ENCODE measurements at regions not wholly inside any gene's neighbourhood (a gene's known extent, or its start where the extent isn't known, plus 50 kb on each side); places are given as distances from the start of the nearest gene placed in this dataset.
A peak's percentile ranks its signal among the peaks of the same experiment; 100 is the strongest.

DNA sequence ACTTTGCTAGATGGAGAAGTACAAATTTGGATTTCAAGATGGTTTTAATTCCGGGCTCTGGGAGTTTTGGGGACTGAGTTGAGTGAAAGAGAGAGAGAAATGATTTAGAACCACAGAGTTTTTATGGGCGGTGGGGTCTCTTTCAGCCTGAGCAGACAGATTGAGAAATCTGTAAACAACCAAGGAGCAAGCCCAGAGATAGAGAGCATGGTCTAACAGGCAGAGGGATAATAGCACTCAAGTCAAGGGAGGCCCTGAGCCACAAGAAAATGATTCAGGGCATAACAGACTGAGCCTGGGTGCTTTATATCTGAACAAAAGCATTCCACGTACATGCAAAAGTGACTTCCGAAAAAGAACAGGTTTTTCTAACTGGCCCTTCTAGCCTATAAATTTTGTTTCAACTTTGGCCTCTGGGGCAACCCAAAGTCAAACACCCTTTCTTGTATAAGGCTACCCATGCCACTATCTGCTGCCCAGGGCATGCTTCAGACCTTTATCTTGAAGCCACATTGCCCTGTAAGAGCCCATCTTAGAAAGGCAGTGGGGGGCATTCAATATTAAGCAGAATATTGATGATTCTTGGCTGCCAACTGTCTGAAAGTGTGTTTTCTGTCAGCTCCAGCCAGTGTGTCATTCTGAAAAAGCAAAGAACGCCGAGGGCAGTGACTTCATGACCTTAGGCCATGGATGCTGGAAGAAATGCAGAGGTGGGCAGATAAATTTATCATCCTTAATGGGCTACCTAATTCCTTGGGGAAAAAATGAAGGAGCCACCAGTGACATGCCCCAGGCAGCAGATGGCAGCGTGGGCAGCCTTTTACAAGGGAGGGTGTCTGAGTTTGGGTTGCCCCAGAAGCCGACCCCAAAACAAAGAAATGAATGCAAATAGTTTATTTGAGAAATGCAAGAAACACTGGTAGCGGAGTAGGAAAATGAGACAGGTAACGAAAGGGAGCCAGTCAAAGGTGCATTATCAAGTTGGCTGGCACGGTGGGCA is 637.6 kb downstream of the MID1IP1 start:
- no peak overlapping the region for H3K9ac ChIP-seq (ENCODE audit: low read depth in 1 of 2, low read length in 2 of 2)
- no peaks in the 10 kb centered on the region for H3K36me3 ChIP-seq (ENCODE audit: control insufficient read depth in 4 of 4, insufficient read depth in 3 of 4, low read depth in 1 of 4, low read length in 3 of 4)
- DNase-seq (ENCODE audit: low spot score): no peak
- TF ChIP-seq CTCF (IDR thresholded peaks at IDR 0.05; ENCODE audit: low read depth, low read length, missing input control) (peak; percentile 2), RAD21 (IDR thresholded peaks at IDR 0.05) (peak; percentile 18 to 27), HNF4A (conservative IDR thresholded peaks at IDR 0.05) (peak; percentile 9 to 30), FOXA1 (IDR thresholded peaks at IDR 0.05) (no peak), JUND (IDR thresholded peaks at IDR 0.05) (no peak), SP1 (IDR thresholded peaks at IDR 0.05) (no peak)
- TF ChIP-seq, protein P1, sequence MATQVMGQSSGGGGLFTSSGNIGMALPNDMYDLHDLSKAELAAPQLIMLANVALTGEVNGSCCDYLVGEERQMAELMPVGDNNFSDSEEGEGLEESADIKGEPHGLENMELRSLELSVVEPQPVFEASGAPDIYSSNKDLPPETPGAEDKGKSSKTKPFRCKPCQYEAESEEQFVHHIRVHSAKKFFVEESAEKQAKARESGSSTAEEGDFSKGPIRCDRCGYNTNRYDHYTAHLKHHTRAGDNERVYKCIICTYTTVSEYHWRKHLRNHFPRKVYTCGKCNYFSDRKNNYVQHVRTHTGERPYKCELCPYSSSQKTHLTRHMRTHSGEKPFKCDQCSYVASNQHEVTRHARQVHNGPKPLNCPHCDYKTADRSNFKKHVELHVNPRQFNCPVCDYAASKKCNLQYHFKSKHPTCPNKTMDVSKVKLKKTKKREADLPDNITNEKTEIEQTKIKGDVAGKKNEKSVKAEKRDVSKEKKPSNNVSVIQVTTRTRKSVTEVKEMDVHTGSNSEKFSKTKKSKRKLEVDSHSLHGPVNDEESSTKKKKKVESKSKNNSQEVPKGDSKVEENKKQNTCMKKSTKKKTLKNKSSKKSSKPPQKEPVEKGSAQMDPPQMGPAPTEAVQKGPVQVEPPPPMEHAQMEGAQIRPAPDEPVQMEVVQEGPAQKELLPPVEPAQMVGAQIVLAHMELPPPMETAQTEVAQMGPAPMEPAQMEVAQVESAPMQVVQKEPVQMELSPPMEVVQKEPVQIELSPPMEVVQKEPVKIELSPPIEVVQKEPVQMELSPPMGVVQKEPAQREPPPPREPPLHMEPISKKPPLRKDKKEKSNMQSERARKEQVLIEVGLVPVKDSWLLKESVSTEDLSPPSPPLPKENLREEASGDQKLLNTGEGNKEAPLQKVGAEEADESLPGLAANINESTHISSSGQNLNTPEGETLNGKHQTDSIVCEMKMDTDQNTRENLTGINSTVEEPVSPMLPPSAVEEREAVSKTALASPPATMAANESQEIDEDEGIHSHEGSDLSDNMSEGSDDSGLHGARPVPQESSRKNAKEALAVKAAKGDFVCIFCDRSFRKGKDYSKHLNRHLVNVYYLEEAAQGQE (IDR thresholded peaks at IDR 0.05): no peak
- H3K4me3 ChIP-seq (ENCODE audit: low read depth in 1 of 3, low read length in 3 of 3): no peak overlapping the region
- peaks cover 0 to 11% (median 4%) of the 10 kb centered on the region in 4 donors for H3K4me1 ChIP-seq (ENCODE audit: control insufficient read depth in 4 of 4, insufficient read depth in 4 of 4, low read length in 3 of 4)
- peaks cover 0 to 8% (median 0%) of the 10 kb centered on the region in 4 donors for H3K9me3 ChIP-seq (ENCODE audit: control insufficient read depth in 4 of 4, low read length in 3 of 4)
- 61% methylated on average over 11 of the region's 11 CpGs for WGBS
- no peaks in the 10 kb centered on the region for H3K27me3 ChIP-seq (ENCODE audit: control insufficient read depth in 4 of 4, insufficient read depth in 4 of 4, low read length in 3 of 4)
- H3K27ac ChIP-seq (ENCODE audit: low read depth in 1 of 2, low read length in 2 of 2): peak overlapping the region in 1 of 2 donors; percentile 50

DNA sequence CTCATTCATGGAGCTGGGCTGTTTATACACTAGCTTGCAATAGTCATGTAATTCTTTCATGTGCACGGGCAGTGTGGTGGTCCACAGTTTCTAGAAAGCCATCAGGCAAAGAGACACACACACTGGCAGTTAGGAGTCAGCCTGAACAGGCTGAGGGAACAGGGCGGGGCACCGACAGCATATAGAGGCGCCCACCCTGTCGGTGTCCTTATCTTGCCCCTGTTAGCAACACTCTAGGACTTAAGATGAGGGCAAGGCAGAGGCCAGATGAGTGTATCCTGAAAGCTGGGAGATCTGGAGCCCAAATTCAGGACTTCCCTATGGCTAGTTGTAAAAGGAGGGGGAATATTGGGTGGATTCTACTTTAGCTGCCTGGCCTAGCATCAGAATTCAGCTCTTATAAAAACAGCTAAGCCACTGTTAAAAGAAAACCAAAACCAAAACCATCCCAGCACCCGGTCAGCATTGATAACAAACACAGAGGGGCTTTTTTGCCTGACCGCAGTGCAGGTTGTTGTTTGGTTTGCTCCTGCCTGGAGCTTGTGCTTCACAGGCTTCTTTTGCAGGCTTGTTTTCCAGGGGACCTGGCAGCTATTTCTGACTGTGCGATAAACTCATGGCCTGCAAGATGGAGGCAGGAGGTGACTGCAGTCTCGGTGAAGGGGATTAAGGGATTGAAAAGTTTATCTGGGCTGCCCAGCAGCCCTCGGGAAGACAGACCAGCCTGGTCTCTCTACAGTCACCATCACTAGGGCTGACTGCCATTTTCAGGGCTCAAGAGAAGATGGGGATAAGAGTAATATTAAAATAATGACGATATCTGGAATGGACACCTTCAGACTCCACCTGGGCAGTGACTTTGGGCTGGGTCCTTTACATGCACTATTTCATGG is 638.9 kb downstream of the MID1IP1 start:
- H3K27ac ChIP-seq (ENCODE audit: low read depth in 1 of 2, low read length in 2 of 2): no peak overlapping the region

More for the DNA sequence above, 638.9 kb downstream of the MID1IP1 start:
- 67% methylated on average over 11 of the region's 11 CpGs for WGBS
- Histone ChIP-seq H3K27me3 (ENCODE audit: control insufficient read depth in 4 of 4, insufficient read depth in 4 of 4, low read length in 3 of 4) (no peaks in the 10 kb centered on the region), H3K36me3 (ENCODE audit: control insufficient read depth in 4 of 4, insufficient read depth in 3 of 4, low read depth in 1 of 4, low read length in 3 of 4) (no peaks in the 10 kb centered on the region), H3K4me3 (ENCODE audit: low read depth in 1 of 3, low read length in 3 of 3) (no peak overlapping the region), H3K9me3 (ENCODE audit: control insufficient read depth in 4 of 4, low read length in 3 of 4) (peaks cover 0 to 8% (median 0%) of the 10 kb centered on the region in 4 donors), H3K4me1 (ENCODE audit: control insufficient read depth in 4 of 4, insufficient read depth in 4 of 4, low read length in 3 of 4) (peaks cover 0 to 11% (median 4%) of the 10 kb centered on the region in 4 donors), H3K9ac (ENCODE audit: low read depth in 1 of 2, low read length in 2 of 2) (no peak overlapping the region)
- TF ChIP-seq HNF4G (IDR thresholded peaks at IDR 0.05): no peak
- no peak for TF ChIP-seq CTCF (IDR thresholded peaks at IDR 0.05; ENCODE audit: low read depth, low read length, missing input control)
- TF ChIP-seq FOXA1 (IDR thresholded peaks at IDR 0.05): no peak
- TF ChIP-seq NR2F2 (IDR thresholded peaks at IDR 0.05): no peak
- no peak for TF ChIP-seq YY1 (IDR thresholded peaks at IDR 0.05)
- TF ChIP-seq, protein P2, sequence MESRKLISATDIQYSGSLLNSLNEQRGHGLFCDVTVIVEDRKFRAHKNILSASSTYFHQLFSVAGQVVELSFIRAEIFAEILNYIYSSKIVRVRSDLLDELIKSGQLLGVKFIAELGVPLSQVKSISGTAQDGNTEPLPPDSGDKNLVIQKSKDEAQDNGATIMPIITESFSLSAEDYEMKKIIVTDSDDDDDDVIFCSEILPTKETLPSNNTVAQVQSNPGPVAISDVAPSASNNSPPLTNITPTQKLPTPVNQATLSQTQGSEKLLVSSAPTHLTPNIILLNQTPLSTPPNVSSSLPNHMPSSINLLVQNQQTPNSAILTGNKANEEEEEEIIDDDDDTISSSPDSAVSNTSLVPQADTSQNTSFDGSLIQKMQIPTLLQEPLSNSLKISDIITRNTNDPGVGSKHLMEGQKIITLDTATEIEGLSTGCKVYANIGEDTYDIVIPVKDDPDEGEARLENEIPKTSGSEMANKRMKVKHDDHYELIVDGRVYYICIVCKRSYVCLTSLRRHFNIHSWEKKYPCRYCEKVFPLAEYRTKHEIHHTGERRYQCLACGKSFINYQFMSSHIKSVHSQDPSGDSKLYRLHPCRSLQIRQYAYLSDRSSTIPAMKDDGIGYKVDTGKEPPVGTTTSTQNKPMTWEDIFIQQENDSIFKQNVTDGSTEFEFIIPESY (IDR thresholded peaks at IDR 0.05): no peak
- TF ChIP-seq GABPA (IDR thresholded peaks at IDR 0.05 in 1 of 2, conservative IDR thresholded peaks at IDR 0.05 in 1 of 2): no peak
- no peak for TF ChIP-seq FOXA2 (IDR thresholded peaks at IDR 0.05)
- peak; percentile 52 for DNase-seq (ENCODE audit: low spot score)
